GM12892 (cell line): ENCODE measurements at regions not wholly inside any gene's neighbourhood (a gene's known extent, or its start where the extent isn't known, plus 50 kb on each side); places are given as distances from the start of the nearest gene placed in this dataset.
A peak's percentile ranks its signal among the peaks of the same experiment; 100 is the strongest.

ENCODE experiments used
- DNase-seq: peaks from one replicate; pipeline ENCODE4 v3.0.0; 2011; ENCODE audit not compliant: insufficient read length
- FAIRE-seq: peaks from 2 replicates; lab custom pipeline; 2011; peaks lifted over from hg19 to GRCh38; lab: Jason Lieb, UNC
- POLR2A ChIP-seq: IDR thresholded peaks from 2 replicates; pipeline ENCODE4 v1.6.1; 2011; ENCODE audit warnings: low read depth, low read length, control low read depth
- POLR2AphosphoS5 ChIP-seq: IDR thresholded peaks from 2 replicates; pipeline ENCODE4 v1.6.1; 2011; ENCODE audit warnings: low read depth, low read length, control low read depth
- TAF1 ChIP-seq: IDR thresholded peaks from 2 replicates; pipeline ENCODE4 v1.6.1; 2011; ENCODE audit warnings: low read depth, mild to moderate bottlenecking, control low read depth, low read length, borderline replicate concordance

DNA sequence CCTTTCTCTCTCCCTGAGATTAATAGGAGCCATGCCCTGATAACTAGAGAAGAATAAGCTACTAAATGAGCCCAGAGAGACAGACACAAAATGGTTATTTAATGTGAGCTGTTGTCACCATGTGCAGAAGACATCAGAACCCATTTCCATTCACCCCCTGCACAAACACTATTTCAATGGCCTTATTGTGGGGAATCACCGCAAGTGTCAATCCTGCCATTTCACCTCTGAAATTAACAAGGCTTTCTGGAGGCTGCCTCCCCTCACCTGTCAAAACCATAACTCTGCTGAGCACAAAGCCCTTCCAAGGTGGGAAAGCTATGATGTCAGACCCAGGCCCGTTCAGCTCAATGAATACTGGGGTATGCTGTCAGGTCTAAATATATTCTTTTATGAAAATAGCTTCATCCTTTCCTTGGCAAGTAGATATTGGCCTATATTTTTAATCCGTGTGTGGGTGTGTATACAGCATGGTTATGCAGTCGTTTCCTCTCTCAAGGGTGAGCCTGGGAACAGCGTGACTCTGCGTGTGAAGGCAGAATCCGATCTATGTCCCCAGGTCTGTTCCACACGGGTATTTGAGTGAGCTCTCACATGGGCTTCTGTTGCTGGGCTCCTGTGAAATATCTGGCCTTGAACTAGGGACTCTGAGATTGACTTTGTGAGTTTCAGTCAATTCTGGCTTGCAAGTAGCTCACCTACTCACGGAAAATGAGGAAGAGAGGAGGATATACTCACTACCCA lies 266.3 kb downstream of the FBXW7 start:
- no peak for FAIRE-seq
- TF ChIP-seq POLR2A (no peak), TAF1 (no peak), POLR2AphosphoS5 (no peak)
- DNase-seq, result no peak

DNA sequence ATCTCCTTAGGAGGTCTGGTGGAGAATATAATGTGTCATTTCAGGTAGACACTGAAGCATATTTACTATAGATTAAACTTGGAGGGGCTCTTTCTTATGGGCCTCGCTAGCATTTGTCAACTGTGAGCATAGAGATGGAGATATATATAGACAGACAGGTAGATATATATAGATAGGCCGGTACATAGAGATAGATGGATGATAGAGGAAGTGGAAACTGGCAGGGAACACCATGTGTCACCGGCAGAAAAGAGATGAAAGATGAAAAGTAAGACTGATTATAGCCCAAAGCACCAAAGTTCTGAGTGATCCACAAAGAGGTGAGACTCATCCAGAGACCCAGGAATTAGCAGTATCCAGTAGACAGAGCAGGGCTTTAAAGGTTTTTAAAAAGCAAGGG lies 268.1 kb downstream of the FBXW7 start:
- DNase-seq (no peak), FAIRE-seq (no peak)
- TF ChIP-seq POLR2AphosphoS5, result no peak
- no peak for TF ChIP-seq POLR2A
- no peak for TF ChIP-seq TAF1

DNA sequence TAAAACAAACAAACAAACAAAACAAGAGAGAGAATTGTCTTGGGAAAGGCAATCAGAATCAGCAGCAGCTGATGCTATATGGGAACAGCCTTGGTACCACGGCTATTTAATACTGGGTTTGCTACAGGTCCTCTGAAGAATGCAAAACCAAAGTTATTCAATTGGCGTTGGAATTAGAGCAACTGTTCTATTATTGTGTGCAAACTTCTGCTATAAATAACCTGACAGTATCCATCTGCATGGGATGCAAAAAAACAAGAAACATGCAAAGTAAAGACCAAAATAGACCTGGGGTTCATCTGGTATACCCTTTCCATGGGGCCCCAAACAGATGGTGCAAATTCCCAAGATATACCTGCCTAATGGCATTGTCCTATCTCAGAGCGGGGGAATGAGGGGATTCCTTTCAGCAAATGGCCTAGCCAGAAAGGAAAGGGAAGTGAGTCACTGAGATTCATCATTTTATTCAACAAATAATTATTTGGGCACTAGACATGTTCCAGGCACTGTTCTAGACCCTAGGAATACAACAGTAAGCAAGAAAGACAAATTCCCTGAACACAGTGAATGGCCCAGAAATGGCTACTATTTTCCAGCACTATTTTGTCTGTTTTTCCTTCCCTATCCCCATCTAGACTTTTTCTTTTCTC lies 268.9 kb downstream of the FBXW7 start:
- TF ChIP-seq POLR2AphosphoS5 (no peak), POLR2A (no peak), TAF1 (no peak)
- FAIRE-seq (no peak), DNase-seq (no peak)

DNA sequence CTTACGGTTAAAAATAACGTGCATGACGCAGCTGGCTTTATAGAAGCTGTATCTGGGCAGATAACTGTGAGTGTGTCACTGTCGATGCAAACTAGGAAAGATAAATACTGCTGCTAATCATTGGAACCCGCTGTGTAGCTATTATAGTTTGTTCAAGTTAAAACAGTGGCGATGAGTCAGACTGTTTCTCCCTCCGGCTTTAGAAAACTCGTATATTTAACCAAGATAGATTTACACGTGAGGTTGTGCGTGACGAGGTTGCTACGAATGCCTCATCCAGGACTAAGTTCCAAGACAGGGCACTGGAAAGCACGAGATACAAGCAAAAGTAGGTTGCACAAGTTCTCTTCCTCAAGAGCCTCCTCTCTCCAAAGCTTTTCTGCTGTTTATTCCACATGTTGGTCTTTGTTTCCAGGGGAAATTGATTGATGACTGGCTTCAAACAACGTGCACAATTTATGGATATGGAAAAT lies 270.7 kb downstream of the FBXW7 start:
- TF ChIP-seq POLR2A (no peak), TAF1 (no peak), POLR2AphosphoS5 (no peak)
- FAIRE-seq (no peak), DNase-seq (no peak)

DNA sequence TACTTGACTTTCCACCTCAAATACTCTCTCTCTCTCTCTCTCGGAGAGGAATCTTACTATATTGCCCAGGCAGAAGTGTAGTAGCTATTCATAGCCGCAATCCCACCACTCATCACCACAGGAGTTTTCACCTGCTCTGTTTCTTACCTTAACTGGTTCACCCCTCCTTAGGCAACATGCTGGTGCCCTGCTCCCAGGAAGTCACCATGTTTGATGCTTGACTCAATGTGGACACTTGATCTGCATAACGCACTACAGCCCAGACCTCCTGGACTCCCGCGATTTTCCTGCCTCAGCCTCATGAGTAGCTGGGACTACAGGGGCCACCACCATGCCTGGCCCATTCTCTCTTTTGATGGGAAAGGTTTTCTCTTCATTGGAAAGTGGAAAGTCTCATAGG lies 271.8 kb downstream of the FBXW7 start:
- TF ChIP-seq TAF1, result no peak
- TF ChIP-seq POLR2A, result no peak
- TF ChIP-seq POLR2AphosphoS5, result no peak
- FAIRE-seq, result no peak
- DNase-seq, result no peak

DNA sequence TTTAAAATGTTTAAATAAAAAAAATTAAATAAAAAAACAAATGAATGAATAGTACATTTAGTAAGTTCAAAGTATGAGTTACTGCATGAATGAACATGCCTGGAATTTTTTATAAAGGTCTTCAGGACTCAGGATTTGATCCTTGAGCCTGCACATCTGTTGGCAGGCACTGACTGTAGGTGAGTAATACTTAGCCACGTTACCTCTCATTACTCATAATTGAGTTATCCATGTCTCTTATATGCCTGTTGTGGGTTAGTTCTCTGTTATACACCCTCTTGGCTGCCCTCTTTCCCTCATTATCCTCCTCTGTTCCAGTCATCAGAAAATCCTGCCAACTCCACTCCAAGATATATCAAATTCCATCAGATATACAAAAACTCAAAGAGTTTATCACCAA lies 276.0 kb downstream of the FBXW7 start:
- FAIRE-seq (no peak), DNase-seq (no peak)
- TF ChIP-seq TAF1 (no peak), POLR2A (no peak), POLR2AphosphoS5 (no peak)

DNA sequence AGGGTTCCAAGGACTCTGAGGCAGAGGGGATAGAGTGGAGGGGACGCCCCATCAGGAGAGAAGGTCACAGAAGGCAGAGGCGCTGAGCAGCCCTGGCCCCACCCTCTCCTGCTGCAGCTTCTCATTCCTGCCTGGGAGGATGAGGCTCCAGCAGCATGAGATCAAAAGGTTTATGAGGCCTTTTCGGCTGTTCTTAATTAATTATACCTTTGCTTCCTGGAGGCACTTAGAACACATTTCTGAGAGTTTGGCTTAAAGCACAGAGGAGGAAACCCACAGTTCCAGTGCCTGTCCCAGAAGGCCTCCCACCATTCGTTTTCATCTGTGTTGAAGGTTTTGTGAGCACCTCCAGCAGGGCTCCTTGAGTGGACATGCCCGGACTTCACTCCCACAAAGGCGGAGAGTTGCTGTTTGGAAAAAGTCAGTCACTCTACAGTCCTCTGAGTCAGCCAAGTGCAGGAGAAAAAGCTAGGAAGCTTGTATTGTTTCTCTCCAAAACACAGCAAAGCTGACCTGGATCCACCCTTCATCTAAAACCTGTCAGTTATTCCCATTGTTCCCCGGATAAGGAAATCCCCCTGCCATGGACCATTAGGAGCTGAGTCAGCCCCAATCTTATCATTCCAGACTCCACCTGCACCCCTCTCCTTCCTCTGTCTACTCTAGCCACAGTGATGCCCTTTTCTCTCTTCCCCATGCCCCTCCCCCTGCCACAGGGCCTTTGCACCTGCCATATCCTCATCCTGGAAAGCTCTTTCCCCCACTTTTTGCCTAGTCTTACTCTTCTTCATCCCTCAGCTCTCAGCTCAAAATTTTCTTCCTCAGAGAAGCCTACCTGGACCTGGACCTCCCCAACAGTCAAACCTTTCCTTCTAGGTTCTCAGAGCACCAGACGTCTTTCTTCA lies 276.8 kb downstream of the FBXW7 start:
- FAIRE-seq (no peak), DNase-seq (no peak)
- TF ChIP-seq POLR2A (no peak), TAF1 (no peak), POLR2AphosphoS5 (no peak)

DNA sequence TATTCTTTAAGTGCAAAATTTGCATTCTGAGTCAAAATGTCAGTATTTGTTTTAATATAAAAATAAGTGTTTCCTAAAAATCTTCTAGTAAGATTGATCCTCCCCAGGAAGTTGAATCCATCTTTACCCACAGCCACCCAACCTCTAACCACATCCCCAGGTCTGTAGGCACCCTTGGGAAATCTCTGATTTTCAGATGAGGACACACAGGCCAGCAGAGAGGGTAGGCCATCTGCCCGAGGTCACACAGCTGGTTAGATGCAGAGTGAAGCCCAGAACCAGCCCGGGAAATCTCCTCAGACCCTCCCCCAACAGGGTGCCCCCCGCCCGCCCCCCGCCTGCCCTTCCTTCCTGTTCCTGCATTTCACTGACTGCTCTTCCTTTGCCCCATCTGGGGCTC lies 277.5 kb downstream of the FBXW7 start:
- FAIRE-seq, result no peak
- TF ChIP-seq POLR2A (no peak), POLR2AphosphoS5 (no peak), TAF1 (no peak)
- no peak for DNase-seq

DNA sequence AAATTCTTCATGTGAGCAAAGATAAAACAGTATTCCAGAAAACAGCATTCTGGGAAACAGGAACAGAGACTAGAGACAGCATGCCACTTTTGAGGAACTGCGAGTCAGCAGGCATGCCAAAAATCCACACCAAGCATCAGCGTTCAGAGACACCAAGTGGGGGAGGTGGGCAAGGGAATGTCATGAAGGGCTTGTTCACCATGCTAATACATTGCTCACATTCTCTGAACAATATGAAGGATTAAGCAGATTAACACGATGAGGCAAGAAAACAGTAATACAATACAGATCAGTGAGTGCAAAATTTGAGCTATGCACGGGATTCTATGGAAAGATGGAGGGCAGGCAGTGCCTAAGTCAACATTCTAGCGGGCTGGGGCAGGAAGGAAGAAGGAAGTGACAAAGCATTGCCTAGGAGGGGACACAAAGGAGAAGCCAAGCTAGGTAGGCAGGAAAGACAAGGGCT lies 278.3 kb downstream of the FBXW7 start:
- no peak for DNase-seq
- FAIRE-seq, result no peak
- TF ChIP-seq POLR2A (no peak), POLR2AphosphoS5 (no peak), TAF1 (no peak)

DNA sequence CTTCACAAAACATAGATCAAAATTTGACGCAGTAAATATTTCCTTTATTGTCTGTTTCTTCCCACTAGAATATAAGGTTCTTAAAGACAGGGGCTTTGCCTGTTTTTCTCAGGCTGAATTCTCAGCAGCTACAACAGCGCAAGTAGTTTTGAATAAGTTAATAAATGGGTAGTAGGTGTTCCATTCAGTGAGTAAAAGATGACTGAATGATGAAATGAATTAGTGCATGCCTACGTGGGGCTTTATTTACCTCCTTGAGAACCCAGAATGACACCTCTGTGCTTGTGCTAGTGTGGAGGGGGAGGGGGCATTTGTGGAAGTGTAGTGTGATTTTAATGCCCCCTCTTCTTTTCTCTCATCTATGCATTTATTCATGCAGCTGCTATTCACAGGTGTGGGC lies 278.9 kb downstream of the FBXW7 start:
- DNase-seq, result no peak
- no peak for TF ChIP-seq POLR2AphosphoS5
- no peak for TF ChIP-seq TAF1
- no peak for TF ChIP-seq POLR2A
- no peak for FAIRE-seq

DNA sequence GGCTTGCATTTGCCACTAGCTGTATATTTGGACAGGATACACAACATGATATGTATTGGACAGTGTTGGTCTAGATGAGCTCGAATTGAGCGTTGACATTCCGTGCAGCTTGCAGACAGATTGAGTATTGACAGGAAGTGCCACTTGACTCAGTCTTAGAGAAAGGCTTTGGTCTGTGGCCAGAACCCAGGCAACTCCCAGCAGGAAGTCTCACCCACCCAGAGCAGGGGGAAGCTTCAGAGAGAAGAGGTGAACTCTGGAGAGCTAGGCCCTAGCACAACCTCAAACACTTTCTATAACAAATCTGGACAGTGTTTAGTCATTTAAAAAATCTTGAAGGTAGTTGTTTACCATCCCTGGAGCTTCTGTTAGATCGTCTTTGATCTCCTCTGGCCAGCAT lies 280.5 kb downstream of the FBXW7 start:
- TF ChIP-seq POLR2A (no peak), TAF1 (no peak), POLR2AphosphoS5 (no peak)
- FAIRE-seq (peak; percentile 68), DNase-seq (no peak)

DNA sequence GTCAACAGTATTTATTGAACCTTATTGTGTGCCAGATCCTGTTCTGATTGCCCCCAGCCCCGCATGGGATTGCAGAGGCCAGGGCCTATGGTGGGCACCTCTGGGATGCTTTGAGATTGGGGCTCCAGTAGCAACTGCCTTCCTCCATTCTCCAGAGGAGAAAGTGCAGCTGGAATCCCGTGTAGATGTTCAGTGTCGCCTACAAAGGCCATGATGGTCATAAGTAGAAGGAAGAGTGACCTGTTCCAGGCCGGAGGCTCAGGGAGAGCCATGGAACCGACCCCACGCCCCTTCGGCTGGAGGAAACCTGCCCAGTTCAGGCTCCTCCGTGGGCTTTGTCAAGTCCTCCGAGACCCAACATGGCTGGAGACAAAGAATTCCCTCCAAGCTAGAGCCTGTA lies 287.5 kb downstream of the FBXW7 start:
- TF ChIP-seq POLR2A (no peak), POLR2AphosphoS5 (no peak), TAF1 (no peak)
- FAIRE-seq, result no peak
- no peak for DNase-seq

DNA sequence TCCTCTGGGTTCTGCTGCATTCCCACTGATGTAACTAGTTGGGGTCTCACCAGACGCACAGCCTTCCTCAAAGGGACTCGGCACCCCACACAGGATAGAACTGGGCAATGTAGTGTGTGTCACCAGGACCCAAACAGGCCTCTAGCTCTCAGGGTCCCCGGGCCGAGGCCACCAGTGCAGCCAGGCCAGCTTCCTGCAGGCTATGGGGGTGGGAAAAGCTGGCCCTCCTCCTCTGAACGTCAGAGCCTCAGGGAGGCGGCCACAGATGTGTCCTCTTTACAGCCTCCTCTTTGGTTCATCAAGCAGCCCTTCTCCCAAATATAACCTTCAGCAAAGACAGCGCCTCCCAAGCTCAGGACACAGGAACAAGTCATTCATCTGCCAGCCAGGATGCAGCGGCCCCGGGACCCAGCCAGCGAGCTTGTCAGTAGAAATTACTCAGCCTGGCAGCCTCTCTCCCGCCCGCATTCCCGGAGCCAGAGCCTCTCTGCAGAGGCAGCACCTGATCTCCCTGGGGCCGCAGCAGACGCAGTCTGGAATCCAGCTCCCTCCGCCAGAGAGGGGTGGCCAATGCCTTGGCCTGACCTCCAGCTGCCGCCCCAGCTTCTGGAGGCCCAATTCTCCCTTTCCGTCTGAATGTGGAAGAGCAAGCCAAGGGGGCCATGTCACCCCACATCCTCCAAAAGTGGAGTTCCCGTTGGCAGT lies 288.5 kb downstream of the FBXW7 start:
- TF ChIP-seq POLR2A (no peak), POLR2AphosphoS5 (no peak), TAF1 (no peak)
- no peak for DNase-seq
- no peak for FAIRE-seq
